ENCODE measurements at regions not wholly inside any gene's neighbourhood (a gene's known extent, or its start where the extent isn't known, plus 50 kb on each side); places are given as distances from the start of the nearest gene placed in this dataset.

DNA sequence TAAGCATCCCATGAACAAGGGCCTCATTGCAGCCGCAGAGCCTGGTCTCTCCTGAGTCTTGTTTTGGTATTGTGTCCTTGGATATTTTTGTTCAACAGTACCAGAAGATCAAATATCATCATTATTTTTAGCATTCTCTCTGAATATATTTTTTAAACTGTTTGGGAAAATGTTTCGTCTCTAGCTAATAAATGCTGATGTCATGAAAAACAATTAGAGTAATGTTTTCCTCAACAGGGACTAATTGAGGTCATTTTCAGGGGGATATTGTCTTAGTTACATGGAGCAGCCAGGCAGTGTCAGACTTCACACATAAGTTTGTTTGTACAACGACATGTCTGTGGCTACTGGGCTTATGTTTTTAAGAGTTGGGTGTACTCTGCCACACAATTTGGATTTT lies 805.3 kb upstream of the SOX9 start:
- H4K20me1 ChIP-seq (ENCODE audit: insufficient read depth, low read length): no peaks in the 10 kb centered on the region
- no peak overlapping the region for H3K27ac ChIP-seq (ENCODE audit: low read depth, low read length, poor library complexity, severe bottlenecking)
- H3K4me2 ChIP-seq (ENCODE audit: low read length): no peak overlapping the region
- no peaks in the 10 kb centered on the region for H3K27me3 ChIP-seq (ENCODE audit: insufficient read depth, low read length)
- no peak for TF ChIP-seq EZH2 (IDR thresholded peaks at IDR 0.05; ENCODE audit: borderline replicate concordance, low read length)
- TF ChIP-seq, protein P1, sequence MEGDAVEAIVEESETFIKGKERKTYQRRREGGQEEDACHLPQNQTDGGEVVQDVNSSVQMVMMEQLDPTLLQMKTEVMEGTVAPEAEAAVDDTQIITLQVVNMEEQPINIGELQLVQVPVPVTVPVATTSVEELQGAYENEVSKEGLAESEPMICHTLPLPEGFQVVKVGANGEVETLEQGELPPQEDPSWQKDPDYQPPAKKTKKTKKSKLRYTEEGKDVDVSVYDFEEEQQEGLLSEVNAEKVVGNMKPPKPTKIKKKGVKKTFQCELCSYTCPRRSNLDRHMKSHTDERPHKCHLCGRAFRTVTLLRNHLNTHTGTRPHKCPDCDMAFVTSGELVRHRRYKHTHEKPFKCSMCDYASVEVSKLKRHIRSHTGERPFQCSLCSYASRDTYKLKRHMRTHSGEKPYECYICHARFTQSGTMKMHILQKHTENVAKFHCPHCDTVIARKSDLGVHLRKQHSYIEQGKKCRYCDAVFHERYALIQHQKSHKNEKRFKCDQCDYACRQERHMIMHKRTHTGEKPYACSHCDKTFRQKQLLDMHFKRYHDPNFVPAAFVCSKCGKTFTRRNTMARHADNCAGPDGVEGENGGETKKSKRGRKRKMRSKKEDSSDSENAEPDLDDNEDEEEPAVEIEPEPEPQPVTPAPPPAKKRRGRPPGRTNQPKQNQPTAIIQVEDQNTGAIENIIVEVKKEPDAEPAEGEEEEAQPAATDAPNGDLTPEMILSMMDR (IDR thresholded peaks at IDR 0.05; ENCODE audit: low read length): no peak
- no peaks in the 10 kb centered on the region for H3K36me3 ChIP-seq (ENCODE audit: insufficient read depth, low read length)
- H3K9me3 ChIP-seq (ENCODE audit: low read length): no peaks in the 10 kb centered on the region
- H3K4me3 ChIP-seq (ENCODE audit: low read depth, low read length, poor library complexity, severe bottlenecking): no peak overlapping the region
- no peaks in the 10 kb centered on the region for H3K9me2 ChIP-seq (ENCODE audit: low read depth, low read length)
- H2AFZ ChIP-seq (ENCODE audit: low read length): no peak overlapping the region
- no peak overlapping the region for H3K9ac ChIP-seq (ENCODE audit: low read length)
- H3F3A ChIP-seq (ENCODE audit: insufficient read depth, low read length): no peaks in the 10 kb centered on the region
- H3K4me1 ChIP-seq (ENCODE audit: insufficient read depth, low read length, severe bottlenecking): no peaks in the 10 kb centered on the region
- no peaks in the 10 kb centered on the region for H3K79me2 ChIP-seq (ENCODE audit: insufficient read depth, low read length)

DNA sequence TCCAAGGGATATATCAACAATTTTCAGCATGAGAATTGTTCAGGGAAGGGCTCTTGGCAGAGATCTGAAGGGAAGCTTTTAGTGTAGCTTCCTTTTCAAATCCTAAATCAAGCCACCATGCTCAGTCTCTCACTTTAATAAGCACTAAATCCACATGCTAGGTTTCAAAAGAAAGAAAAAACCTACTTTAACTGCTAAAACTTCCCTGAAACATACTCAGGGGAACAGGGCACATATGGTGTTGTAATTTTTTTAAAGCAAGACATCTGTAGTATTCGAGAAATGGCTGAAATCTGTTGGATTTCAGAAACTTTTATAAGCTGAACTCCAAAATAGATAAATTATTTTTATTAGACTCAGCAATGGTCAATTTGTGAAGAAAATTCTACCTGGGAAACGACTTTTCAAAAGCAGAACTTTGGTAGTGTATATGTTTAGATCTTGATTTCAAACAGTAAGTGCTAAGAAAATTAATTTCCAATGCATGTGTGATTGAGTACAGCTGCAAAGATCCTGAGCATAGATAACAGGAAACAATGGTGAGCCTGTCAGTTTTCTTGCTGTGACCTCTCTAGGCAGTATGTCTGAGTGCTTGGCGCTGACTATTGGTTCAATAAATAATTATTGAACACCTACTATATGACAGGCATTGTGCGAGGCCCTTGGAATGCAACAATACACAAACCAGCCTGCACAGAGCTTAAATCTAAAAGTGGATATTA lies 804.5 kb upstream of the SOX9 start:
- Histone ChIP-seq H3K9me2 (ENCODE audit: low read depth, low read length) (no peaks in the 10 kb centered on the region), H3K4me2 (ENCODE audit: low read length) (no peak overlapping the region), H3K9ac (ENCODE audit: low read length) (no peak overlapping the region), H3K4me3 (ENCODE audit: low read depth, low read length, poor library complexity, severe bottlenecking) (no peak overlapping the region), H3K27ac (ENCODE audit: low read depth, low read length, poor library complexity, severe bottlenecking) (no peak overlapping the region), H3K36me3 (ENCODE audit: insufficient read depth, low read length) (no peaks in the 10 kb centered on the region), H3K9me3 (ENCODE audit: low read length) (no peaks in the 10 kb centered on the region), H3K79me2 (ENCODE audit: insufficient read depth, low read length) (no peaks in the 10 kb centered on the region), H3K4me1 (ENCODE audit: insufficient read depth, low read length, severe bottlenecking) (no peaks in the 10 kb centered on the region), H2AFZ (ENCODE audit: low read length) (no peak overlapping the region), H4K20me1 (ENCODE audit: insufficient read depth, low read length) (no peaks in the 10 kb centered on the region), H3F3A (ENCODE audit: insufficient read depth, low read length) (no peaks in the 10 kb centered on the region), H3K27me3 (ENCODE audit: insufficient read depth, low read length) (no peaks in the 10 kb centered on the region)
- TF ChIP-seq EZH2 (IDR thresholded peaks at IDR 0.05; ENCODE audit: borderline replicate concordance, low read length): no peak
- TF ChIP-seq, protein P1 (IDR thresholded peaks at IDR 0.05; ENCODE audit: low read length): no peak

DNA sequence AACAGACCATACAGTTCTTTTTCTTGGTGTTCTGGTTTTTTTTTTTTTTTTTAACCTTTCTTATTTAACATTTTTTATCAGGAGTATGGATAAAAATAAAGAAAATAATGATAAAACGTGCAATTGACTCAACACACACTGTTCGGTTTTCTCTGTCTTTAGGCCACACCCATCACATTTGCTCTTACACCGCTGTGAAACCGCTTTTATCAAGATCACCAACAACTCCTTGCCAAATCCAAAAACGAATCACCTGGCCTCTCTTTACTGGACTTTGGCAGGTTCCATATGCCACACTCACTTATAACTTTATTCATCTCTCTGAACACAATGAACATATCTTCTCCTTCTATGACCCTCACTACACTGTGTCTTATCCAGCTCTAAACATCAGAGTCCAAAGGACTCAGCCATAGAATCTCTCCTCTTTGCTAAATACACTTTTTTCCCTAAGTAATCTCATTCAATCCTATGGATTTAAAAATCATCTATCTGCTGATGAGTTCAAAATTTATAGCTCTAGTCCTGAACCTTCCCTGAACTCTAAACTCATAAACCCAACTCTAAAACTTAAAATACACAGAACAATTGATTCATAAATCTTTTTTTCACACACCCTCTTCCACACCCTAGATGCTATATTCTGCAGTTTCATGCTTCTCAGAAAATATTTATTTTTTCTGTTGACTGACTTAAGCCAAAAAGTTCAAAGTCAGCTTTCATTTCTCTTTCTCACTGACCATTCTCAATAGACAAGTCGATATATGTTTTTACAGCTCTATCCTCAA lies 800.6 kb upstream of the SOX9 start:
- TF ChIP-seq, protein P1 (IDR thresholded peaks at IDR 0.05; ENCODE audit: low read length): no peak
- no peaks in the 10 kb centered on the region for H3K36me3 ChIP-seq (ENCODE audit: insufficient read depth, low read length)
- H3K4me2 ChIP-seq (ENCODE audit: low read length): no peak overlapping the region
- H3K9me3 ChIP-seq (ENCODE audit: low read length): no peaks in the 10 kb centered on the region
- H3F3A ChIP-seq (ENCODE audit: insufficient read depth, low read length): no peaks in the 10 kb centered on the region
- no peaks in the 10 kb centered on the region for H3K9me2 ChIP-seq (ENCODE audit: low read depth, low read length)
- H3K4me1 ChIP-seq (ENCODE audit: insufficient read depth, low read length, severe bottlenecking): no peaks in the 10 kb centered on the region
- no peaks in the 10 kb centered on the region for H3K27me3 ChIP-seq (ENCODE audit: insufficient read depth, low read length)
- H3K4me3 ChIP-seq (ENCODE audit: low read depth, low read length, poor library complexity, severe bottlenecking): no peak overlapping the region
- no peak overlapping the region for H2AFZ ChIP-seq (ENCODE audit: low read length)
- H3K79me2 ChIP-seq (ENCODE audit: insufficient read depth, low read length): no peaks in the 10 kb centered on the region
- no peaks in the 10 kb centered on the region for H4K20me1 ChIP-seq (ENCODE audit: insufficient read depth, low read length)
- H3K27ac ChIP-seq (ENCODE audit: low read depth, low read length, poor library complexity, severe bottlenecking): no peak overlapping the region
- no peak overlapping the region for H3K9ac ChIP-seq (ENCODE audit: low read length)

Measured in OCI-LY1 (cell line).